ENCODE measurements at regions not wholly inside any gene's neighbourhood (a gene's known extent, or its start where the extent isn't known, plus 50 kb on each side); places are given as distances from the start of the nearest gene placed in this dataset.

DNA sequence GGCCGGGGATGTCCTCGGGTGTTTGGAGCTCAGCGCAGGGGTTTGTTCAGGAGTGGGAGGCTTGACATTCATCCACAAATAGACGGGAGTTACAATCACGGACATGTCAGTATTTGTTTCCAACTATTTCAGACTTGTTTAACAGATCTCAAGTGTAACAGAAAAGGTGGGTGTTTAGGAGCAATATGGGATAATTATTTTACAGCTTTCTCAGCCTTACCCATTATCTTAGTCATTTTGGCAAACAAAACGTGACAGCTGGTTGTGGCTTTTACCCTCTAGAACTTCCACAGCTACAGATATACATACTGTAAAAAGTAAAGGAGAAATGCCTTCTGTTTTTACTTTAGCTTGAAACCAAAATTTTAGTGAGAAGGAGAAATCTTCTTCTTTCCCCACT is 178.7 kb upstream of the TMEM45B start:
- Histone ChIP-seq H3K9ac (ENCODE audit: low read length) (no peak overlapping the region), H2AFZ (ENCODE audit: low read depth, low read length, poor library complexity, severe bottlenecking) (peak overlapping the region; percentile 75), H3K79me2 (ENCODE audit: insufficient read depth, low read length) (no peaks in the 10 kb centered on the region), H3K27ac (ENCODE audit: low read depth, low read length) (no peak overlapping the region), H4K20me1 (ENCODE audit: insufficient read depth) (no peaks in the 10 kb centered on the region), H3K36me3 (ENCODE audit: control insufficient read depth in 1 of 2, insufficient read depth in 2 of 2, low read length in 2 of 2) (no peaks in the 10 kb centered on the region), H3K27me3 (ENCODE audit: insufficient read depth, low read length) (no peaks in the 10 kb centered on the region), H3K9me3 (ENCODE audit: control insufficient read depth in 1 of 2, insufficient read depth in 1 of 2, low read depth in 1 of 2, low read length in 2 of 2) (no peaks in the 10 kb centered on the region), H3K4me1 (ENCODE audit: control insufficient read depth in 1 of 2, insufficient read depth in 2 of 2, low read length in 2 of 2) (peaks cover 14 to 55% of the 10 kb centered on the region in 2 experiments), H3K4me2 (ENCODE audit: low read length) (peak overlapping the region; percentile 52; the same call in 1 of the 2 replicates), H3K4me3 (replicated peaks in 1 of 2; ENCODE audit: low read depth in 1 of 2, low read length in 2 of 2) (no peak overlapping the region), H3K9me2 (ENCODE audit: insufficient read depth) (no peaks in the 10 kb centered on the region)
- CTCF ChIA-PET = no interaction called here
- BruUV-seq (replicated peaks) = no TSS peak
- no peak for TF ChIP-seq ZFX (IDR thresholded peaks at IDR 0.05)
- TF ChIP-seq, protein P1, sequence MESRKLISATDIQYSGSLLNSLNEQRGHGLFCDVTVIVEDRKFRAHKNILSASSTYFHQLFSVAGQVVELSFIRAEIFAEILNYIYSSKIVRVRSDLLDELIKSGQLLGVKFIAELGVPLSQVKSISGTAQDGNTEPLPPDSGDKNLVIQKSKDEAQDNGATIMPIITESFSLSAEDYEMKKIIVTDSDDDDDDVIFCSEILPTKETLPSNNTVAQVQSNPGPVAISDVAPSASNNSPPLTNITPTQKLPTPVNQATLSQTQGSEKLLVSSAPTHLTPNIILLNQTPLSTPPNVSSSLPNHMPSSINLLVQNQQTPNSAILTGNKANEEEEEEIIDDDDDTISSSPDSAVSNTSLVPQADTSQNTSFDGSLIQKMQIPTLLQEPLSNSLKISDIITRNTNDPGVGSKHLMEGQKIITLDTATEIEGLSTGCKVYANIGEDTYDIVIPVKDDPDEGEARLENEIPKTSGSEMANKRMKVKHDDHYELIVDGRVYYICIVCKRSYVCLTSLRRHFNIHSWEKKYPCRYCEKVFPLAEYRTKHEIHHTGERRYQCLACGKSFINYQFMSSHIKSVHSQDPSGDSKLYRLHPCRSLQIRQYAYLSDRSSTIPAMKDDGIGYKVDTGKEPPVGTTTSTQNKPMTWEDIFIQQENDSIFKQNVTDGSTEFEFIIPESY (IDR thresholded peaks at IDR 0.05; ENCODE audit: extremely low read depth, insufficient replicate concordance, low read length) = no peak
- TF ChIP-seq EZH2phosphoT487 (IDR thresholded peaks at IDR 0.05; ENCODE audit: borderline replicate concordance) = no peak
- TF ChIP-seq SIN3A (IDR thresholded peaks at IDR 0.05; ENCODE audit: low read depth) = no peak
- no peak for TF ChIP-seq ELF1 (IDR thresholded peaks at IDR 0.05; ENCODE audit: borderline replicate concordance, low read depth)
- no peak for TF ChIP-seq ZNF274 (IDR thresholded peaks at IDR 0.05; ENCODE audit: low read depth, low read length)
- TF ChIP-seq, protein P2, sequence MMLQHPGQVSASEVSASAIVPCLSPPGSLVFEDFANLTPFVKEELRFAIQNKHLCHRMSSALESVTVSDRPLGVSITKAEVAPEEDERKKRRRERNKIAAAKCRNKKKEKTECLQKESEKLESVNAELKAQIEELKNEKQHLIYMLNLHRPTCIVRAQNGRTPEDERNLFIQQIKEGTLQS (IDR thresholded peaks at IDR 0.05) = no peak
- no peak for TF ChIP-seq EZH2 (IDR thresholded peaks at IDR 0.05)
- TF ChIP-seq CEBPB (IDR thresholded peaks at IDR 0.05; ENCODE audit: low read depth) = no peak
- no peak for TF ChIP-seq POLR2A (IDR thresholded peaks at IDR 0.05; ENCODE audit: borderline replicate concordance, extremely low read depth, insufficient read depth, insufficient read length)
- no peak for TF ChIP-seq YY1 (IDR thresholded peaks at IDR 0.05; ENCODE audit: extremely low read depth, insufficient replicate concordance, low read depth, low read length)
- TF ChIP-seq POLR2AphosphoS5 (IDR thresholded peaks at IDR 0.05; ENCODE audit: low read depth, low read length) = no peak
- TF ChIP-seq TCF7L2 (IDR thresholded peaks at IDR 0.05; ENCODE audit: borderline replicate concordance, extremely low read depth, insufficient read depth, insufficient read length) = no peak
- TF ChIP-seq RAD21 (IDR thresholded peaks at IDR 0.05; ENCODE audit: low read depth) = no peak
- TF ChIP-seq SP1 (IDR thresholded peaks at IDR 0.05; ENCODE audit: low read depth) = no peak
- no peak for TF ChIP-seq CBX3 (IDR thresholded peaks at IDR 0.05; ENCODE audit: low read depth)
- TF ChIP-seq, protein P3, sequence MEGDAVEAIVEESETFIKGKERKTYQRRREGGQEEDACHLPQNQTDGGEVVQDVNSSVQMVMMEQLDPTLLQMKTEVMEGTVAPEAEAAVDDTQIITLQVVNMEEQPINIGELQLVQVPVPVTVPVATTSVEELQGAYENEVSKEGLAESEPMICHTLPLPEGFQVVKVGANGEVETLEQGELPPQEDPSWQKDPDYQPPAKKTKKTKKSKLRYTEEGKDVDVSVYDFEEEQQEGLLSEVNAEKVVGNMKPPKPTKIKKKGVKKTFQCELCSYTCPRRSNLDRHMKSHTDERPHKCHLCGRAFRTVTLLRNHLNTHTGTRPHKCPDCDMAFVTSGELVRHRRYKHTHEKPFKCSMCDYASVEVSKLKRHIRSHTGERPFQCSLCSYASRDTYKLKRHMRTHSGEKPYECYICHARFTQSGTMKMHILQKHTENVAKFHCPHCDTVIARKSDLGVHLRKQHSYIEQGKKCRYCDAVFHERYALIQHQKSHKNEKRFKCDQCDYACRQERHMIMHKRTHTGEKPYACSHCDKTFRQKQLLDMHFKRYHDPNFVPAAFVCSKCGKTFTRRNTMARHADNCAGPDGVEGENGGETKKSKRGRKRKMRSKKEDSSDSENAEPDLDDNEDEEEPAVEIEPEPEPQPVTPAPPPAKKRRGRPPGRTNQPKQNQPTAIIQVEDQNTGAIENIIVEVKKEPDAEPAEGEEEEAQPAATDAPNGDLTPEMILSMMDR (IDR thresholded peaks at IDR 0.05 in 2 of 3, conservative IDR thresholded peaks at IDR 0.05 in 1 of 3; ENCODE audit: borderline replicate concordance in 1 of 3, insufficient read depth in 1 of 3, low read depth in 2 of 3, low read length in 2 of 3) = no peak
- no peak for ATAC-seq
- intact Hi-C loops (cut with micrococcal nuclease) = no loop called here
- RAD21 ChIA-PET (ENCODE audit: low non-redundant PET in 1 of 2, low total read pairs in 2 of 2, uncharacterized antibody in 2 of 2, unreplicated experiment in 2 of 2) = no interaction called here
- no peak for DNase-seq (ENCODE audit: low read depth, low spot score)
- POLR2A ChIA-PET = no interaction called here

All from HCT116 (cell line).